H1 (cell line): ENCODE measurements at regions not wholly inside any gene's neighbourhood (a gene's known extent, or its start where the extent isn't known, plus 50 kb on each side); places are given as distances from the start of the nearest gene placed in this dataset.

ENCODE experiments used
- BCL11A ChIP-seq, 2 experiments: IDR thresholded peaks; one replicate each; pipeline ENCODE4 v1.6.1; 2011; ENCODE audit warnings: low read depth in 2 of 2, low read length in 2 of 2, mild to moderate bottlenecking in 2 of 2
- JUND ChIP-seq: IDR thresholded peaks from 2 replicates; pipeline ENCODE4 v1.6.1; 2011; ENCODE audit warnings: mild to moderate bottlenecking, improper control_type of control experiment, low read length
- MAFK ChIP-seq: IDR thresholded peaks from 2 replicates; pipeline ENCODE4 v1.6.1; 2012; ENCODE audit warnings: low read depth, mild to moderate bottlenecking, improper control_type of control experiment, low read length
- POLR2A ChIP-seq, 2 experiments: IDR thresholded peaks; 1 replicate in 1 of 2; 2 replicates in 1 of 2; pipeline ENCODE4 v1.6.1; 2011; ENCODE audit warnings: low read depth in 2 of 2, low read length in 2 of 2, mild to moderate bottlenecking in 2 of 2; ENCODE audit errors: control extremely low read depth in 1 of 2
- SIRT6 ChIP-seq: IDR thresholded peaks from one replicate; pipeline ENCODE4 v1.7.1; 2012; ENCODE audit warnings: low read length, inconsistent platforms
- SP1 ChIP-seq: IDR thresholded peaks from 2 replicates; pipeline ENCODE4 v1.6.1; 2011; ENCODE audit warnings: low read depth, low read length
- SRF ChIP-seq: IDR thresholded peaks from 2 replicates; pipeline ENCODE4 v1.6.1; 2011; ENCODE audit warnings: mild to moderate bottlenecking, low read depth, low read length, moderate library complexity
- TAF1 ChIP-seq: IDR thresholded peaks from 2 replicates; pipeline ENCODE4 v1.6.1; 2011; ENCODE audit warnings: mild to moderate bottlenecking, low read depth, low read length
- TAF7 ChIP-seq: optimal IDR thresholded peaks from 2 replicates; pipeline ENCODE3; 2011; ENCODE audit warnings: low read depth, mild to moderate bottlenecking, inconsistent platforms, low read length, moderate library complexity, borderline replicate concordance
- USF2 ChIP-seq: IDR thresholded peaks from 2 replicates; pipeline ENCODE4 v1.6.1; 2011; ENCODE audit warnings: low read length, improper control_type of control experiment

GRCh38 chr1:181239086-181239485, 150.6 kb downstream of the IER5 start (continued):
- TF ChIP-seq USF2: no peak
- TF ChIP-seq SRF: no peak
- TF ChIP-seq JUND: no peak
- no peak for TF ChIP-seq BCL11A (IDR thresholded peaks at IDR 0.05; ENCODE audit: low read depth in 2 of 2, low read length in 2 of 2)
- no peak for TF ChIP-seq TAF7
- no peak for TF ChIP-seq SIRT6
- no peak for TF ChIP-seq TAF1
- no peak for TF ChIP-seq SP1
- TF ChIP-seq POLR2A (IDR thresholded peaks at IDR 0.05; ENCODE audit: control extremely low read depth in 1 of 2, low read depth in 2 of 2, low read length in 2 of 2): no peak
- no peak for TF ChIP-seq MAFK
